Fibroblast of villous mesenchyme (primary cell): ENCODE measurements at regions not wholly inside any gene's neighbourhood (a gene's known extent, or its start where the extent isn't known, plus 50 kb on each side); places are given as distances from the start of the nearest gene placed in this dataset.
"Not testable (repeated sequence)": the region's sequence is repeated elsewhere in the genome, so short reads cannot be mapped to it uniquely, and the experiment has no call there.

Source experiments
- DNase-seq: peaks from one replicate; pipeline ENCODE4 v3.0.0-alpha.2; 2010; ENCODE audit warnings: low read depth
- H3K4me3 ChIP-seq: 2 replicates; pipeline ENCODE4 v1.5.1; 2011; ENCODE audit warnings: low read depth, mild to moderate bottlenecking, low read length
- TF ChIP-seq, protein P1 (sequence below): IDR thresholded peaks from 2 replicates; pipeline ENCODE4 v1.5.1; 2012; ENCODE audit warnings: low read depth, mild to moderate bottlenecking, low read length; ENCODE audit not compliant: insufficient read depth

DNA sequence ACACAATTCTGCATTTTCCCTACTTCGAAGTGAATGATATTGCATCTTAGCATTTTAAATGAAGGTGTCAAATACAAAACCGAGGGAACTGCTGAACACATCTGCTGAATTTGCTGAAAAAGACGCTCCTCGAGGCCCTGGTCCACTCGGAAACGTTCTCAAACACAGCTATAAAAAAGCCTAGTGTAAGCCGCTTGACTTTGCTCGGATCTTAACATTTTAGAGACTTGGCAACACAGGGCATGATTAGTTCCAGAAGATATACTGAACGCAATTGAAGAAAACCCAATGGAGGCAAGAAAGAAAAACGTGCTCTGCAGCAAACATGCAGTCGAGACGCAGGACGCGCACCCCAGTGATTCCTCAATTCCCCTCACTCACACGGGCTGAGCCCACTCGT lies 506.4 kb upstream of the AMELY start:
- DNase-seq = no peak
- H3K4me3 ChIP-seq = no peak overlapping the region
- TF ChIP-seq, protein P1, sequence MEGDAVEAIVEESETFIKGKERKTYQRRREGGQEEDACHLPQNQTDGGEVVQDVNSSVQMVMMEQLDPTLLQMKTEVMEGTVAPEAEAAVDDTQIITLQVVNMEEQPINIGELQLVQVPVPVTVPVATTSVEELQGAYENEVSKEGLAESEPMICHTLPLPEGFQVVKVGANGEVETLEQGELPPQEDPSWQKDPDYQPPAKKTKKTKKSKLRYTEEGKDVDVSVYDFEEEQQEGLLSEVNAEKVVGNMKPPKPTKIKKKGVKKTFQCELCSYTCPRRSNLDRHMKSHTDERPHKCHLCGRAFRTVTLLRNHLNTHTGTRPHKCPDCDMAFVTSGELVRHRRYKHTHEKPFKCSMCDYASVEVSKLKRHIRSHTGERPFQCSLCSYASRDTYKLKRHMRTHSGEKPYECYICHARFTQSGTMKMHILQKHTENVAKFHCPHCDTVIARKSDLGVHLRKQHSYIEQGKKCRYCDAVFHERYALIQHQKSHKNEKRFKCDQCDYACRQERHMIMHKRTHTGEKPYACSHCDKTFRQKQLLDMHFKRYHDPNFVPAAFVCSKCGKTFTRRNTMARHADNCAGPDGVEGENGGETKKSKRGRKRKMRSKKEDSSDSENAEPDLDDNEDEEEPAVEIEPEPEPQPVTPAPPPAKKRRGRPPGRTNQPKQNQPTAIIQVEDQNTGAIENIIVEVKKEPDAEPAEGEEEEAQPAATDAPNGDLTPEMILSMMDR = no peak

DNA sequence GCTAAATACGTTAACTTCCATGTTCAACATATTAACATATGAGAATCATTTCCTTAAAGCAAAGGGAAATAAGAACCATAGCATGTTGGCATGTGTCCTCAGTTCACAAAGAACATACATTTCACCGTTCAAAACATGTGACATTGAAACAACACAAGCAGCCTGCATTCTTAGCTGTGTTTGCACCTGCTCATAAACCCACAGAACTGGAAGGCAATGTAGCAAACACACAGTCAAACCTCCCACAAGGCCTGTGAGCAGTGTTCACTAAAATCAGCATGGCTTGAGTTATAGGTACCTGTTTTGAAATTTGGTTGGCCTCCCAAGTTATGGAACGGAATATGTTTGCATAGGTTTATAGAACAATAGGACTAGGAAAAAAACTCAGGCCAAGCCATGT lies 504.9 kb upstream of the AMELY start:
- no peak for DNase-seq
- no peak overlapping the region for H3K4me3 ChIP-seq
- TF ChIP-seq, protein P1 = no peak

DNA sequence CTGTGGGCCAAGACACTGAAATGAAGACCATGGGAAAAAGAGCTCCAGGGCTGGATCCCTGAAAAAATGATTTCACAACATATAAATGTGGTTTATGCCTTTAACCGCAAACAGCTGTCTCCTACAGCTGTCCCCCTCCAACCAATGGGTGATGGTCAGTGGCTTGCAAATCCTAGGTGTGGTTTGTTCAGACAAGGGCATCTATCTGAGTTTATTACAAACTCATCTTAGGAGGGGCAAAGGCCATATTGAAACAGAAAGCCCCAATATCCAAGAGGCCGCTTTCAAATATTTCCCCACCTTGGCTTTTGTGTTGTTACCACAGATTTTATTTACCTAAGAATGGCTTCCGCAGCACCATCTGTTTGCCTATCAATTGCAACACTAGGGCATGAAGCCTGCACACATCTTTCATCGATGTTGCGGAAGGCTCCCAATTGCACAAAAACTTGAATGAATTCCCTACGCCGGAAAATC lies 503.6 kb upstream of the AMELY start:
- DNase-seq = peak; percentile 89
- TF ChIP-seq, protein P1 = no peak
- H3K4me3 ChIP-seq = no peak overlapping the region

DNA sequence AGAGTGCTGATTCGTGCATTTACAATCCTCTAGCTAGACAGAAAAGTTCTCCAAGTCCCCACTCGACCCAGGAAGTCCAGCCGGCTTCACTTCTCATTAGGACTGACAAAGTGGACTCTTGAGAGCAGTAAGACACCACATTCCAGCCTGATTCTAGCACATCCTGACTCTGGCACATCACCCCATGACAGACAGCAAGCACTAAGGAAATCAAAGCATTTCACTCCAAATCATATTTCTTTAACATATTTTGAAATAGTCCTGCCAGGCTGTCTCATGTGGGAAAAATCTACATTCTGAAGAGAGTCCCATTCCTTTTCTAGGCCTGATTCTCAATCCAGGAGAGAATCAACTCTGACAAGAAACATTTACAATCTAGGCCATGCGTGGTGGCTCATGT lies 478.5 kb upstream of the AMELY start:
- no peak for DNase-seq
- TF ChIP-seq, protein P1 = no peak
- no peak overlapping the region for H3K4me3 ChIP-seq

DNA sequence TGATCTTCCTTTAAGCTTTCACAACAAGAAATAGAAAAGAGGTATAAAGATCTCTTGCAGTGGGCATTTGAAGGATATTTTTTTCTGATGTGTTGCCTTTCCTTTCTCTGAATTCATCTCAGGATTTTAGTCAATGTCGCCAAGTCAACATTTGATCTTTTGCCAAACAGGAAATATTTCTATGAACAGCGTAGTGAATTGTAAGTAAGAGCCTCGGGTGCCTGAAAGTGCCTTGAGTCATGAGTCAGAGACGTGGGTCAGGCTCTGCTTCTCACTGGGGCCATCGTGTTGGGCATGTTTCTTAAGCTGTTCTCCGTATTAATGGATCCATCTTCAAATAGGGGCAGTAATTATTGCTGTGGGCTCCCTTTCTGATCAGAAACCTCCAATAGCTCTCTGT lies 471.4 kb upstream of the AMELY start:
- DNase-seq = peak; percentile 6
- TF ChIP-seq, protein P1 = no peak

DNA sequence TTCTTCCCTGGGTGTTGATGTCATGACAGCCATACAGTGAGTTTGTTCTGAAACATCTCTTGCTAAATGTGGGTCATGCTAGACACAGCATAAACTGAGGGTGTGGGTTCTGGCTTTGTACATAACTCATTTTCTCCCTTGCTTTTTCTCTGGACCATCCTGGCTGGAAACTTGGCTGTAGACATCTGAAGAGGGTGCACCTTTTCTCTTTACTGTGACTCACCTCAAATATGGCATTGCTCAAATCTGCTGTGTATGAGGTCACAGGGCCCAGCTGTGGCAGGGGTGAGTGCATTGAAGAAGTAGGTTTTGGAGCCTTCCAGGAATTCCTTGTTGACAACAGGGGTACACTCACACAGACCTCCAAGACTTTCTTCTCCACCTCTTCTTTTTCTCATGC lies 465.5 kb upstream of the AMELY start:
- DNase-seq = no peak
- TF ChIP-seq, protein P1 = no peak

More for the DNA sequence above, 471.4 kb upstream of the AMELY start:
- H3K4me3 ChIP-seq = no peak overlapping the region

DNA sequence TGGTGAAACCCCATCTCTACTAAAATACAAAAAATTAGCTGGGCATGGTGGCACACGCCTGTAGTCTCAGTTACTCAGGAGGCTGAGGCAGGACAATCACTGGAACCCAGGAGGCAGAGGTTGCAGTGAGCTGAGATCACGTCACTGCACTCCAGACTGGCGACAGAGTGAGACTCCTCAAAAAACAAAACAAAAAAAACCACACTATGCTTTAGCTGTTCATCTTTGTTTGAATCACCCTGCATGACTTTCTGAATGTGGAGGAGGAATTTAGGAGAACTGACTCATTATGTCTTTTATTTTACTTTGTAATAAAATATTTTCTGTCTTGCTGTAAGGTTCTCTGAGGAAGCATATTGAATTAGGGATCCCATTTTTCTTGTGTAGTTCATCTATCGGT lies 462.9 kb upstream of the AMELY start:
- not testable (repeated sequence) for DNase-seq, H3K4me3 ChIP-seq

More for the DNA sequence above, 465.5 kb upstream of the AMELY start:
- no peak overlapping the region for H3K4me3 ChIP-seq

DNA sequence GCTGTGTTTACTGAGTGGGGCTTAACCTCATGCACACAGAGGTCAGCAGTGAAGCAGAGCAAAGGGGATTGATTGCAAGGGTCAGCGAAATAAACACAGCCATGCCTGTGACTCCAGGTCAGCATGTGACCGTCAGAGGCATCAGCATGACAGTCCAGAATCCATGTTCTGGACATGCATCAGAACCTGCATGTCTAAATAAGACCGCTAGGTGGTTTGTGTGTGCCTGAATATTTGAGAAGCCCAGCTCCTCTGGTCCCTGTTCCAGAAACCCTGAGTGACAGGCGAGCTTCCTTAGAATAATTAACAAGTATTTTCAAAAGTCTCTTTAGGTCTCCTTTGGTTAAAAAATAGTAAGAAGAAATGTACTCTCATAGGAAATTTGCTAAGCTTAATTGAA lies 460.4 kb upstream of the AMELY start:
- not testable (repeated sequence) for DNase-seq, H3K4me3 ChIP-seq

DNA sequence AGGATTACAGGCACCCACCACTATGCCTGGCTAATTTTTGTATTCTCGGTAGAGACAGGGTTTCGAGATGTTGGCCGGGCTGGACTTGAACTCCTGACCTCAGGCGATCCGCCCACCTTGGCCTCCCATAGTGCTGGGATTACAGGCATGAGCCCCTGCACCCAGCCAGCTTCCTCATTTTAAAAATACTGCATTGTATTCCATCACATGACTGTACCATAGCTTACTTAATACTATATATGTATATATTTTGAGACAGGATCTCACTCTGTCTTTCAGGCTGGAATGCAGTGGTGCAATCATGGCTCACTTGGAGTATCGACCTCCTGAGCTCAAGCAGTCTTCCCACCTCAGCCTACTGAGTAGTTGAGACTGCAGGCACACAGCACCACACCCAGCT lies 459.5 kb upstream of the AMELY start:
- H3K4me3 ChIP-seq, DNase-seq: not testable (repeated sequence)
